CD4-positive, alpha-beta T cell (primary cell): ENCODE measurements at regions not wholly inside any gene's neighbourhood (a gene's known extent, or its start where the extent isn't known, plus 50 kb on each side); places are given as distances from the start of the nearest gene placed in this dataset.

ENCODE experiments used
- ATAC-seq: fragments of 200-7000 bp; cut with Tn5 transposase; one replicate; pipeline ENCODE4 v1.10.0; 2022; ENCODE audit warnings: mild to moderate bottlenecking; ENCODE audit not compliant: poor library complexity
- CTCF ChIA-PET: fragments of 350-600 bp; sonication (Branson Sonifier 250); formaldehyde crosslinking; loops from one replicate; lab custom pipeline; 2021; ENCODE audit warnings: antibody characterized with exemption, inconsistent platforms; lab: Charles Lee
- POLR2A ChIA-PET: fragments of 350-600 bp; sonication (Branson Sonifier 250); formaldehyde crosslinking; loops from one replicate; lab custom pipeline; 2021; ENCODE audit warnings: antibody characterized with exemption, inconsistent platforms; lab: Charles Lee
- DNase-seq, 14 experiments: peaks; one replicate each; pipeline ENCODE4 v3.0.0-alpha.2; 2013 to 2020; ENCODE audit warnings: mixed read lengths in 2 of 14
- H3K27ac ChIP-seq, 2 donors: one replicate each; pipeline versions ENCODE4 v1.5.1 to v1.7.0; 2013; ENCODE audit warnings: low read length in 2 of 2, low read depth in 1 of 2, mild to moderate bottlenecking in 1 of 2
- H3K27me3 ChIP-seq, 2 experiments: 1 replicate in 1 of 2; 2 replicates in 1 of 2; pipeline versions ENCODE4 v1.6.1 to v1.7.0; 2013; ENCODE audit warnings: low read length in 2 of 2, control low read depth in 1 of 2, mild to moderate bottlenecking in 1 of 2, moderate library complexity in 1 of 2; ENCODE audit not compliant: insufficient read depth in 2 of 2, control insufficient read depth in 1 of 2
- H3K36me3 ChIP-seq: one replicate; pipeline ENCODE4 v1.6.1; 2013; ENCODE audit warnings: low read length, control low read depth; ENCODE audit not compliant: insufficient read depth
- H3K4me1 ChIP-seq: one replicate; pipeline ENCODE4 v1.6.1; 2013; ENCODE audit warnings: low read length, control low read depth; ENCODE audit not compliant: insufficient read depth
- H3K4me3 ChIP-seq: one replicate; pipeline ENCODE4 v1.5.1; 2013; ENCODE audit warnings: mild to moderate bottlenecking, low read length, moderate library complexity
- H3K9me3 ChIP-seq, 2 experiments: 1 replicate in 1 of 2; 2 replicates in 1 of 2; pipeline versions ENCODE4 v1.6.1 to v1.7.0; 2013; ENCODE audit warnings: low read length in 2 of 2, mild to moderate bottlenecking in 2 of 2, control low read depth in 1 of 2, moderate library complexity in 1 of 2; ENCODE audit not compliant: control insufficient read depth in 1 of 2, insufficient read depth in 1 of 2
- H3K27ac Mint-ChIP-seq: one replicate; pipeline ENCODE4 v1.8.0; 2020; ENCODE audit warnings: mixed read lengths
- H3K27me3 Mint-ChIP-seq: one replicate; pipeline ENCODE4 v1.8.0; 2021; ENCODE audit warnings: mixed read lengths
- H3K36me3 Mint-ChIP-seq: one replicate; pipeline ENCODE4 v1.8.0; 2021; ENCODE audit warnings: low read depth, mixed read lengths
- H3K4me1 Mint-ChIP-seq: one replicate; pipeline ENCODE4 v1.8.0; 2021; ENCODE audit warnings: low read depth, mixed read lengths
- H3K4me3 Mint-ChIP-seq: one replicate; pipeline ENCODE4 v1.8.0; 2020; ENCODE audit warnings: mild to moderate bottlenecking, mixed read lengths
- H3K9me3 Mint-ChIP-seq: one replicate; pipeline ENCODE4 v1.8.0; 2020; ENCODE audit warnings: mixed read lengths
- CTCF ChIP-seq: fragments of 200-600 bp; IDR thresholded peaks from one replicate; pipeline ENCODE4 v1.8.0; 2022; ENCODE audit warnings: antibody characterized with exemption, mild to moderate bottlenecking
- intact Hi-C, 2 experiments: fragments of 100-400 bp; cut with DNase I in 1 of 2; cut with micrococcal nuclease in 1 of 2; formaldehyde crosslinking; loops; one replicate each; pipeline versions ENCODE4 v1.15.1 to v1.9.0; 2023 to 2025; cut with DNase I, micrococcal nuclease

- H3K9me3 Mint-ChIP-seq: no peaks in the 10 kb centered on the region
- no peak overlapping the region for H3K4me3 Mint-ChIP-seq
- TF ChIP-seq CTCF: no peak
- CTCF ChIA-PET: no interaction called here
- Histone ChIP-seq H3K4me3 (no peak overlapping the region), H3K9me3 (no peaks in the 10 kb centered on the region), H3K36me3 (no peaks in the 10 kb centered on the region), H3K27ac (no peak overlapping the region), H3K27me3 (no peaks in the 10 kb centered on the region), H3K4me1 (no peaks in the 10 kb centered on the region)
- intact Hi-C loops: no loop called here
- H3K36me3 Mint-ChIP-seq: no peaks in the 10 kb centered on the region
- POLR2A ChIA-PET: no interaction called here
- no peaks in the 10 kb centered on the region for H3K4me1 Mint-ChIP-seq
- no peak for ATAC-seq
- no peak for DNase-seq
- H3K27me3 Mint-ChIP-seq: no peaks in the 10 kb centered on the region
- no peak overlapping the region for H3K27ac Mint-ChIP-seq
These were observed 175.8 kb downstream of the PPP1R2C start for GRCh38 chrX:42602136-42602535.

GRCh38 chrX:42597481-42597880, 180.5 kb downstream of the PPP1R2C start:
- Mint-ChIP-seq H3K36me3 (no peaks in the 10 kb centered on the region), H3K9me3 (no peaks in the 10 kb centered on the region), H3K4me1 (no peaks in the 10 kb centered on the region), H3K4me3 (no peak overlapping the region), H3K27me3 (no peaks in the 10 kb centered on the region), H3K27ac (no peak overlapping the region)
- ATAC-seq: no peak
- ChIA-PET CTCF (no interaction called here), POLR2A (no interaction called here)
- H3K4me1 ChIP-seq: no peaks in the 10 kb centered on the region
- no peak overlapping the region for H3K27ac ChIP-seq
- H3K27me3 ChIP-seq: no peaks in the 10 kb centered on the region
- no peak for TF ChIP-seq CTCF
- H3K9me3 ChIP-seq: no peaks in the 10 kb centered on the region
- no peak overlapping the region for H3K4me3 ChIP-seq
- no peak for DNase-seq
- no peaks in the 10 kb centered on the region for H3K36me3 ChIP-seq
- intact Hi-C loops: no loop called here

- Histone ChIP-seq H3K4me3 (no peak overlapping the region), H3K36me3 (no peaks in the 10 kb centered on the region), H3K4me1 (peaks cover 3% of the 10 kb centered on the region), H3K9me3 (no peaks in the 10 kb centered on the region), H3K27ac (no peak overlapping the region), H3K27me3 (no peaks in the 10 kb centered on the region)
- H3K4me1 Mint-ChIP-seq: peaks cover 6% of the 10 kb centered on the region
- H3K27me3 Mint-ChIP-seq: no peaks in the 10 kb centered on the region
- no peak for TF ChIP-seq CTCF
- ATAC-seq: peak; percentile 60
- no peak overlapping the region for H3K4me3 Mint-ChIP-seq
- H3K36me3 Mint-ChIP-seq: no peaks in the 10 kb centered on the region
- intact Hi-C loops: no loop called here
- POLR2A ChIA-PET: no interaction called here
- CTCF ChIA-PET: no interaction called here
- H3K27ac Mint-ChIP-seq: peak overlapping the region; percentile 13
- H3K9me3 Mint-ChIP-seq: no peaks in the 10 kb centered on the region
- peak in 3 of 14 experiments; percentile 5 to 34 (median 16) for DNase-seq
These were observed 191.9 kb downstream of the PPP1R2C start for GRCh38 chrX:42585842-42586621.
